Tibial nerve (tissue), 3 donors: ENCODE measurements at regions not wholly inside any gene's neighbourhood (a gene's known extent, or its start where the extent isn't known, plus 50 kb on each side); places are given as distances from the start of the nearest gene placed in this dataset.

Experiments used
- POLR2A ChIP-seq, 2 donors: fragments of 450-650 bp; IDR thresholded peaks; one replicate each; pipeline ENCODE4 v1.6.1; 2017; ENCODE audit warnings: antibody characterized with exemption in 2 of 2, mild to moderate bottlenecking in 2 of 2, moderate library complexity in 2 of 2
- TF ChIP-seq, protein P1 (sequence below), 5 experiments: fragments of 200-600 bp in 3 of 5; fragments of 450-650 bp in 2 of 5; sonication (generic) in 3 of 5; IDR thresholded peaks; one replicate each; pipeline ENCODE4 v1.5.1; 2016 to 2019; ENCODE audit warnings: antibody characterized with exemption in 5 of 5, mild to moderate bottlenecking in 3 of 5, moderate library complexity in 2 of 5

DNA sequence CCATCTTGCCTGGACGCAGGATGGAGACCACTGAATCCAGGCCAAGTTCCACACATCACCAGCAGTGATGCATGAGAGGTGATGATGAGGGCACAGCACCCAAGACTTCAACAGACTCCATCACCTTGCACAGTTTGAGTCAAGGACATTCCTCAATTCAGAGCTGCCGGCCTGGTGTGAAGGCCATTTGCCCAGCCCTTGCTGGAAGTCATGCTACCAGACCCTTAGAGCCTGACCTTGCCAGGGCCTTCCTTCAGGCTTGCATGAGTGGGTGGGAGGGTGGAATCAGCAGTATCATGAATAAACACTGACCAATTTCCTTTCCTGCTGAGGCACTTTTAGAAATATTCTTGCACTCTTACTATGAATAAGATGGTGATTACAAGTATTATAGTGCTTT lies 130.2 kb upstream of the SSTR4 start:
- TF ChIP-seq, protein P1, sequence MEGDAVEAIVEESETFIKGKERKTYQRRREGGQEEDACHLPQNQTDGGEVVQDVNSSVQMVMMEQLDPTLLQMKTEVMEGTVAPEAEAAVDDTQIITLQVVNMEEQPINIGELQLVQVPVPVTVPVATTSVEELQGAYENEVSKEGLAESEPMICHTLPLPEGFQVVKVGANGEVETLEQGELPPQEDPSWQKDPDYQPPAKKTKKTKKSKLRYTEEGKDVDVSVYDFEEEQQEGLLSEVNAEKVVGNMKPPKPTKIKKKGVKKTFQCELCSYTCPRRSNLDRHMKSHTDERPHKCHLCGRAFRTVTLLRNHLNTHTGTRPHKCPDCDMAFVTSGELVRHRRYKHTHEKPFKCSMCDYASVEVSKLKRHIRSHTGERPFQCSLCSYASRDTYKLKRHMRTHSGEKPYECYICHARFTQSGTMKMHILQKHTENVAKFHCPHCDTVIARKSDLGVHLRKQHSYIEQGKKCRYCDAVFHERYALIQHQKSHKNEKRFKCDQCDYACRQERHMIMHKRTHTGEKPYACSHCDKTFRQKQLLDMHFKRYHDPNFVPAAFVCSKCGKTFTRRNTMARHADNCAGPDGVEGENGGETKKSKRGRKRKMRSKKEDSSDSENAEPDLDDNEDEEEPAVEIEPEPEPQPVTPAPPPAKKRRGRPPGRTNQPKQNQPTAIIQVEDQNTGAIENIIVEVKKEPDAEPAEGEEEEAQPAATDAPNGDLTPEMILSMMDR (IDR thresholded peaks at IDR 0.05), result no peak
- no peak for TF ChIP-seq POLR2A (IDR thresholded peaks at IDR 0.05)
